WERI-Rb-1 (cell line): ENCODE measurements at regions not wholly inside any gene's neighbourhood (a gene's known extent, or its start where the extent isn't known, plus 50 kb on each side); places are given as distances from the start of the nearest gene placed in this dataset.
A peak's percentile ranks its signal among the peaks of the same experiment; 100 is the strongest.

Experiments used
- DNase-seq: peaks from one replicate; pipeline ENCODE4 v3.0.0-alpha.2; 2020
- H3K27ac ChIP-seq: fragments of 250-450 bp; sonication (Bioruptor Pico); 2 replicates; pipeline ENCODE4 v1.5.1; 2020; ENCODE audit warnings: mild to moderate bottlenecking, moderate library complexity
- H3K27me3 ChIP-seq: fragments of 250-450 bp; sonication (Bioruptor Pico); 2 replicates; pipeline ENCODE4 v1.5.1; 2021; ENCODE audit warnings: mild to moderate bottlenecking, low read depth, moderate library complexity; ENCODE audit not compliant: insufficient read depth, severe bottlenecking
- H3K36me3 ChIP-seq: fragments of 250-450 bp; sonication (Bioruptor Pico); 2 replicates; pipeline ENCODE4 v1.5.1; 2020; ENCODE audit warnings: mild to moderate bottlenecking, moderate library complexity
- H3K4me3 ChIP-seq: 2 replicates; pipeline ENCODE4 v1.5.1; 2011; ENCODE audit warnings: low read depth, mild to moderate bottlenecking, control low read depth, low read length
- H3K9me3 ChIP-seq: fragments of 250-450 bp; sonication (Bioruptor Pico); 2 replicates; pipeline ENCODE4 v1.5.1; 2021; ENCODE audit warnings: mild to moderate bottlenecking, moderate library complexity; ENCODE audit not compliant: severe bottlenecking
- TF ChIP-seq, protein P1 (sequence below): IDR thresholded peaks from 2 replicates; pipeline ENCODE4 v1.5.1; 2011; ENCODE audit warnings: low read depth, mild to moderate bottlenecking, control low read depth, inconsistent platforms, low read length

GRCh38 chr1:234881893-234882771 lies 246.5 kb downstream of the TOMM20 start:
- H3K4me3 ChIP-seq = no peak overlapping the region
- no peaks in the 10 kb centered on the region for H3K27me3 ChIP-seq
- H3K27ac ChIP-seq = no peak overlapping the region
- TF ChIP-seq, protein P1, sequence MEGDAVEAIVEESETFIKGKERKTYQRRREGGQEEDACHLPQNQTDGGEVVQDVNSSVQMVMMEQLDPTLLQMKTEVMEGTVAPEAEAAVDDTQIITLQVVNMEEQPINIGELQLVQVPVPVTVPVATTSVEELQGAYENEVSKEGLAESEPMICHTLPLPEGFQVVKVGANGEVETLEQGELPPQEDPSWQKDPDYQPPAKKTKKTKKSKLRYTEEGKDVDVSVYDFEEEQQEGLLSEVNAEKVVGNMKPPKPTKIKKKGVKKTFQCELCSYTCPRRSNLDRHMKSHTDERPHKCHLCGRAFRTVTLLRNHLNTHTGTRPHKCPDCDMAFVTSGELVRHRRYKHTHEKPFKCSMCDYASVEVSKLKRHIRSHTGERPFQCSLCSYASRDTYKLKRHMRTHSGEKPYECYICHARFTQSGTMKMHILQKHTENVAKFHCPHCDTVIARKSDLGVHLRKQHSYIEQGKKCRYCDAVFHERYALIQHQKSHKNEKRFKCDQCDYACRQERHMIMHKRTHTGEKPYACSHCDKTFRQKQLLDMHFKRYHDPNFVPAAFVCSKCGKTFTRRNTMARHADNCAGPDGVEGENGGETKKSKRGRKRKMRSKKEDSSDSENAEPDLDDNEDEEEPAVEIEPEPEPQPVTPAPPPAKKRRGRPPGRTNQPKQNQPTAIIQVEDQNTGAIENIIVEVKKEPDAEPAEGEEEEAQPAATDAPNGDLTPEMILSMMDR = no peak
- no peaks in the 10 kb centered on the region for H3K36me3 ChIP-seq
- DNase-seq = peak; percentile 62
- H3K9me3 ChIP-seq = no peaks in the 10 kb centered on the region

GRCh38 chr1:234879147-234880080 lies 249.2 kb downstream of the TOMM20 start:
- no peak overlapping the region for H3K27ac ChIP-seq
- H3K27me3 ChIP-seq = no peaks in the 10 kb centered on the region
- no peaks in the 10 kb centered on the region for H3K9me3 ChIP-seq
- no peaks in the 10 kb centered on the region for H3K36me3 ChIP-seq
- H3K4me3 ChIP-seq = no peak overlapping the region
- TF ChIP-seq, protein P1 = no peak
- no peak for DNase-seq

GRCh38 chr1:234878288-234878687 lies 250.3 kb downstream of the TOMM20 start:
- no peaks in the 10 kb centered on the region for H3K36me3 ChIP-seq
- H3K27me3 ChIP-seq = no peaks in the 10 kb centered on the region
- H3K4me3 ChIP-seq = no peak overlapping the region
- no peak overlapping the region for H3K27ac ChIP-seq
- DNase-seq = no peak
- no peaks in the 10 kb centered on the region for H3K9me3 ChIP-seq
- TF ChIP-seq, protein P1 = no peak

GRCh38 chr1:234877761-234878160 lies 250.9 kb downstream of the TOMM20 start:
- DNase-seq = no peak
- TF ChIP-seq, protein P1 = no peak
- no peaks in the 10 kb centered on the region for H3K27me3 ChIP-seq
- H3K9me3 ChIP-seq = no peaks in the 10 kb centered on the region
- H3K27ac ChIP-seq = no peak overlapping the region
- H3K4me3 ChIP-seq = no peak overlapping the region
- no peaks in the 10 kb centered on the region for H3K36me3 ChIP-seq

- TF ChIP-seq, protein P1 = no peak
- no peak overlapping the region for H3K27ac ChIP-seq
- no peak for DNase-seq
Observed at GRCh38 chr1:234875953-234876855, 252.4 kb downstream of the TOMM20 start.

More at GRCh38 chr1:234875953-234876855, 252.4 kb downstream of the TOMM20 start:
- Histone ChIP-seq H3K36me3 (no peaks in the 10 kb centered on the region), H3K4me3 (no peak overlapping the region), H3K27me3 (no peaks in the 10 kb centered on the region), H3K9me3 (no peaks in the 10 kb centered on the region)
